Central memory CD4-positive, alpha-beta T cell (primary cell): ENCODE measurements at regions not wholly inside any gene's neighbourhood (a gene's known extent, or its start where the extent isn't known, plus 50 kb on each side); places are given as distances from the start of the nearest gene placed in this dataset.
"Not testable (repeated sequence)": the region's sequence is repeated elsewhere in the genome, so short reads cannot be mapped to it uniquely, and the experiment has no call there.

Experiments used
- DNase-seq: peaks from one replicate; pipeline ENCODE4 v3.0.0; 2022

- DNase-seq = no peak
These were observed 51.5 kb upstream of the MELK start for GRCh38 chr9:36521148-36521547.

DNA sequence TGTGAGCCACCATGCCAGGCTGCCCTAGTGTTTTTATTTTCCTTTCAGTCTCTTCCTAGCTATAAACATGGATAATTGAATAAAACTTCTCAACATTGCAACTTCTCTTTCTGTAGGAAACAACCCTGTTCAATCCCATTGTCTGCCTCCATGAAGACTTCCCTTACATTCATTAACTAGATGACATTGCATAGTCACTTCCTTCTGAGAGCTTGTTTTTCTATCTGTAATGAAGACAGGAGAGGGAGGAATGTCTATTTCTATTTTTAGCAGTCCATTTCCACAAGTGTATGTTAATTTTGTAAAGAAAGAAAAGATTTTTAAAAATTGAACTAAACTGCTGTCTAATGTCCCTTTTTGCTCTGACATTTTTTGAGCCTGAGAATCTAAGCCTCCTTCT is 55.6 kb upstream of the MELK start:
- DNase-seq = no peak

GRCh38 chr9:36504156-36504555 is 68.5 kb upstream of the MELK start:
- no peak for DNase-seq

DNA sequence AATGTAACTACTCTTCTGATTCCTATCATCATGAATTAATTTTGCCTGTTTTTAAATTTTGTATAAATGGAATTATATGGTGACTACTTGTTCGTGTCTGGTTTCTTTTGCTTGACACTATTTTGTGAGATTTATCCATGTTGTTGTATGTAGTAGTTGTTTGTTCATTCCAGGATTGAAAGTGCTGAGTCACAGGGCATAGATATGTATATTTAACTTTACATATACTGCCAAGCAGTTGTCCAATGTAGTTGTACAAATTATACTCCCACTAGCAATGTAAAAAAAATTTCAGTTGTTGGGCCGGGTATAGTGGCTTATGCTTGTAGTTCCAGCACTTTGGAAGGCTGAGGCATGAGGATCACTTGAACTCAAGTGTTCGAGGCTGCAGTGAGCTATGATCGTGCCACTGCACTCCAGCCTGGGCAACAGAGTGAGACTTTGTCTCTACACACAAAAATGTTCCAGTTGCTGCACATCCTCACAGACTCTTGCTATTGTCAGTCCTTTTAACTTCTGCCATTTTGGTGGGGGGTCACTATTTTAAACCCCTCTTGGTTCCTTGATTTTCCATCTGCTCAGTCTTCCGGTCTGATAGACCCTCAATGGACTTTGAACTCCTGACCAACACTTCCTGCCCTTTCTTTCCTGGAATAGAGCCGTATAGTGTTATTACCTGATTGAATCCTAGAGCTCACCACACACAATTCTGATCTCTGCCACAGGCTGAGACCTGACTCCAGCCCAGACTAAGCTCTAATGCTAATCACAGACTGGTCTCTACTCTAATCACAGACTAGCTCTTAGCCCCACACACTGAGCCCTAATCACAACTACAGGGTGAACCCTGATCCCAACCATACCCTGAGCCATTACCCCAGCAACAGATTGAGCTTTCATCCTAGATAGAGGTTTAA is 69.3 kb upstream of the MELK start:
- DNase-seq = no peak

DNA sequence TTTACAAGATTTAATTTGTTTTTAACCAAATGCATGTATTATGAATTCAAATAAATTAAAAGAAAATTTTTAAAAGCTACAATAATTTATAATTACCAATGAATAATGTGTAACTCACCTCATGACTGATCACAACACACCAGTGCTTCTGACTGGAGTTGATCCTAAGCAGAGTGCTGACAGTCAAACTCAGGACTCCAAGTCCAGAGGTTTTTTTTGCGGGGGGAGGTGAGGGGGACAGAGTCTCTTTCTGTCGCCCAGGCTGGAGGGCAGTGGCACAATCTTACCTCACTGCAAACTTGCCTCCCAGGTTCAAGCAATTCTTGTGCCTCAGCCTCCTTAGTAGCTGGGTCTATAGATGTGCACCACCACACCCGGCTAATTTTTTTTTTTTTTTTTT is 71.0 kb upstream of the MELK start:
- no peak for DNase-seq

GRCh38 chr9:36500931-36501330 is 71.8 kb upstream of the MELK start:
- not testable (repeated sequence) for DNase-seq

DNA sequence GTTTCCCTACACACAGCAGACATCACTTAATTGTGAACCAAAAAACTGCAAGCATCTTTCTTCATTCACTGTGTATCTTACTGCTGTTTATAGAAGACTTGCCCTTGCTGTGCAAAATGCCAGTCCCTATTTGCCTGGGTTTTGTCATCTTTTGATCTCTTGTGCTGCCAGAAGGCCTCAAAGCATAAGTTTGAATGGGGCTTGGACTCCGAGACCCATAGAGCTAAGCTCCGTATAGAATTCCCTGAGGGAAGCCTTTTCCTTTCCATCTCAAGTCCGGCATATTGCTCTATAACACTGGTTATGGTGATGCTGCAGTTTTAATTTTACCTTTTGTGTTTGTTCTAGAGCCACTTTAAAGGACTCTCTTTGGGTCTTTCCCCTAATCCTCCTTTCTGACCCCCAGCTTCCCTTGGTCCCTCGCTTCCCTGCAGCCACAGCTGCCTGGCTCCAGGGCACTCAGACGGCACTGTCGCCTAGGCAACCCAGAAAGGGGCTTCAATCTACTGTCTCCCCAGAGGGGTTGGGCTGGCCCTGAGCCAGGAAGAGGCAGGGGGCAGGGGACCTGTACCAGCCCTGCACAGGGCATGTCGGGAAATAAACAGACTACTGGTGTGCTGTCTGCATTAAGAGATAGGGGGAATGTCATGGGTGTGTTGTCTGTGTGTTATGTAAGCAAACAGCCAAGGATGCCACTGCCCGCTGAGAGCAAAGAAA is 73.4 kb upstream of the MELK start:
- DNase-seq = no peak

GRCh38 chr9:36493564-36493963 is 79.1 kb upstream of the MELK start:
- peak; percentile 65 for DNase-seq

DNA sequence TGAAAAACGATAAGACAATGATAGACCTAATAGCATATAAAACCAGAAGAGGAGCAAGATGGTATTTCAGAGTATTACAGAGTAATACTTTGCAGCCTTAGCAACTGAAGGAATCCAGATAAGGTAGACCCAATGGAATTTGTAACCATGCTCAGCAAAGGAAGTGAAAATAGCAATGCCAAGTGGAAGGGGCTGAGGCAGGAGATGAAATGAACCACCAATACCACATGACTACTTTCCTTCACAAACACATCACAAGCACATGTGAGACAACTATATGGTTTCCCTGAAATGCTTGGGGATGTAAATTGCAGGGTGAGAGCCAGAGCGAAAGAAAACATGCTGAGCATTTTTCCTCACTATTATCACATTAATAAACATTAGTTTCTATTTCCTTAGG is 79.8 kb upstream of the MELK start:
- peak; percentile 65 for DNase-seq

DNA sequence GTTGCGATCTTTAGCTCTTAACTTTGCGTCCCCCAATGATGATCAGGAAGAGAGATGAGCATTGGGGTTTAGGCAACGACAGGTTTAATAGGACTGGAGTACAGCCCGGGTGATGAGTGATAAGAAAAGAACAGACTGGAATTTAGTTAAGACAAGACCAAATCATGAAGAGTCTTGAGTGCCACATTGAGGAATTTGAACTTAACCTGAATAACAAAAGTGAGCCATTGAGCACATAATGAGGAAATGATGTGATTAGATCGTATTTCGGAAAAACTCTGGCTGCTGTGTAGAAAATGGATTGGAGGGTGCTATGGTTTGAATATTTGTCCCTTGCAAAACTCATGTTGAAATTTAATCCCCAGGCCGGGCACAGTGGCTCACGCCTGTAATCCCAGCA is 83.2 kb upstream of the MELK start:
- DNase-seq = no peak

DNA sequence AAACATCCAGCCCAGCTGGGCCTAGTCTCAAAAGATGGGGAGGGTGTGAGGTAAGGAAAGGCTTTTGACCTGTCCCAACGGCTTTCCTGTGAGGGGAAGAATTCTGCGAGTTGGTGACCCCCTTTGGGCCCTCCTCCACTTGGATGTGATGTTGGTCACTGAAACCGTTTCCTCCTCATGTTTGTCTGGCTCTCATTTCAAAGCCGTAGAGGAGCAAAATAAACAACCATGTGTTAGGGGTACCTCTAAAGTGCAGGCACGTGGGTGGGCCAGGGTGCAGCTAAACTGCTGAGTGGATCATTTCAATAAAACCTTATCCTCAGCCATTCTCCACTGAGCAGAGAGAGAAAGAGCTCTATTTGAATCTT is 84.3 kb upstream of the MELK start:
- DNase-seq = no peak

DNA sequence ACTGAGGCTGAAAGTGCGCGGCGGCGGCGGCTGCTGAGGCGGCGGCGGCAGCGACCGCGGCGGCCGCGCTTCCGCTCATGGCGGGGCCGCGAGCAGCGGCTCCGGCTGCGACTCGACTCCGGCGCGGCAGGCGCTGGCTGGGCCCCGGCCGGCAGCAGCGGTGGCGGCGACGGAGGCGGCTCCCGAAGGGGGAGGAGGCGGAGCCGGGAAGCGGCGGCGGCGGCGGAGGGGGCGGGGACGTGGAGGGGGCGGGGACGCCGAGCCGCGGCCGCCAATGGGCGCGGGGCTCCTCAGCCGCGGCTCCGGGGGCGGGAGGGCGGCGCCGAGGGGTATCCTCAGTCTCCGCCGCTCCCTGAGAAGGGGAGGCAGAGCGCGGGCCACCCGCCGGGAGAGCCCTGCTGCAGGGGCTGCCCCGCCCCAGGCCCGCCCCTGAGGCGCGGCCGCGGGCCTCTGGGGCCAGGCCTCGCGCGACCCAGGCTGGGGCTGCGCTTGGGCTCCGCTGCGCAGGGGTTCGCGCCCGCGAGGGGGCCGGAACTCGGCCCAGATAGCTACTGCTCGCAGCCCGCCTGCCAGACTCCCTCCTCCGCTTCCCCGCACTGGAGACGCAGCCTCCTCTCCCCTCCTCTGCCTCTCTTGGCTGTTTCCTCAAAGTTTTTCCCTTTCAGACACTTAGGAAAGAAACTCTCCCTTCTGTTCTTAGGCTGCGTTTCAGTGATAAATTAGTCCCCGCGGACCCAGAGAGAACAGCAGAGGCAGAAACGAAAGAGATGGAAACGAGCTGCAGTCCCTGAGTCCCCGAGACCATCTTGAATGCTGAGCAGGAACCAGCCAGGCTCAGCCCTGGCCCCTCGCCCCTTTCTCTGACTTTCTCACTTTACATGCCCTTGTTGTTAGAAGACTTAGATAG is 85.0 kb upstream of the MELK start:
- DNase-seq = peak; percentile 92

DNA sequence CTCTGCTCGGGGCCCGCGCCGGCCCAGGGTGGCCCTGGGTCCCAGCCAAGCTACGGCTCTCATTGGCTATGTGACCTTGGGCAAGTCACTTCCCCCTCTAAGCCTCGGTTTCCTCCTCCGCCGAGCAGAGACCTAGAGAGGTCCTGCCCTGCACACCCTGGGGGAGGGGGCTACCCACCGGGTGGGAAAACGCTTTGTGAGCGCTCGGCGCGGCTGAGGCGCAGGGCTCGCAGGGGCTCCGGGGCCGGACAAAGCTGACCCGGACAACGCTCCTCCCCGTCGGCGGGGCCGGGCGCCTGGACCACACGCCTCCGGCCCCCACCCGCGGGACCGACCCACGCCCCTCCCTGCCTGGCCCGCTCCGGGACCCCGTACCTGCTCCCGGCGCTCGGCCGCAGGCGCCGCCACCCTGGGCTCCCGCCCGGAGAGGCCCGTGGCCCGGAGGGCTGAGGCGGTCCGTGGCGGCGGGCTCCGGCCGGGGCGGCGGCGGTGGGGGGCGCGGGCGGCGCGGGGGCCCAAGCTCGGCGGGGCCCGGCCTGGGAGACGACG is 85.7 kb upstream of the MELK start:
- peak; percentile 41 for DNase-seq

DNA sequence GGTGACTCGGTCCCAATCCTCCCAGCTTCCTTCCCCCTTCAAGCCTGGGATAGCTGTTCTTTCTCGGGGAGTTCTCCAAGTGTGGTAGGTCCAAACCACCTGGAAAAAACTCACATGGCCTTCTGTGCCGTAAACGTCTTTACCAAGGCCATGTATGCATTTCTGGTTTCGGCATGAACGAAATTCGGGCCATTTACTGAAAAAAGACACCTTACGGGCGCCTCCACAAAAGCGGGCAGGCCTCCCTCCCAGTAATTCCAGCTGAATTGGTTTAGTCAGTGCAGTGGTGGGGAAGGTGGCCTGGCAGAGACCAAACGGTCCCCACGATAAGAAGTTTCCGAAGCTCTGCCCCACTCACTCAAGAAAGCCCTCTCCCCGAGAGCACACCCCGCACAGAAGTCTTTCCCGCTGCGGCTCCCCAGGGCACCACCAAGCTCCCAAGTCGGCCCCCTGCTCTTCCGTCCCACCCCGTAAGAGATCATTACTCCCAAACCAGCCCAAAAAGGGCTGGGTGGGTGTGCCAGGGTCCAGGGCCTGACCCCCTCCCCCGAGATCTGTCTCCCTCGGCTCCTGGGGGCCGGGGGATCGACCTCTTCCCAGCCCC is 86.3 kb upstream of the MELK start:
- peak; percentile 22 for DNase-seq

DNA sequence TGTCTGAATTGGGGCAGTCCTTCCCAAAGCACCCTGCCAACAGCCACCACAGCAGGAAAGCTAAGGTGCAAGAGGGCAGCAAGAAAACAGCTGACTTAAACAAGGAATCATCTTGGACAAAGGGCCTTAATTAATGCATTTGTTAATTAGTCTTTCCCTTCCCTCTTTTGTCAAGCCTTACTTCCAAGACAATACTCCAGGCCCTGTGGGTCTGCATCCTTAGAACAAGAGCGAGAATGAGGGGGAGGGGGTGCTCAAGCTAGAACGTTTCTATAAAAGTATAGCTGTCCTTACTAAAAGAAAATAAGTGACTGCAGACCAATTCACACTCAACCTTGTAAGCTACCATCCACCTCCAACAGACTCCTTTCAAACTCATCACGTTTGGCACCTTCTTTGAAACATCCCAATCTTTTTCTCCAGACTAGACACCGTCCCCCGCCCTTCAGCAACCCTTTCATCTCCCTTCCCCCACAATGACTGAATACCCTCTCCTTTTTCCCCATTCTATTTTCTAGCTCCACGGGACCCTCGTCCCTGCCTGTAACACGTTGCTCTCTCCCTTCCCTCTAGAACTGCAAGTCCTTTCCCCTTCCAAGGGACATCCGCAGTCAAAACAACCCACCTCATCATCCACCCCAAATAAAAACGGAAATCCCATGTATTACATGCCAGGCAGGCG is 85.7 kb upstream of the RNF38 start:
- DNase-seq = no peak

DNA sequence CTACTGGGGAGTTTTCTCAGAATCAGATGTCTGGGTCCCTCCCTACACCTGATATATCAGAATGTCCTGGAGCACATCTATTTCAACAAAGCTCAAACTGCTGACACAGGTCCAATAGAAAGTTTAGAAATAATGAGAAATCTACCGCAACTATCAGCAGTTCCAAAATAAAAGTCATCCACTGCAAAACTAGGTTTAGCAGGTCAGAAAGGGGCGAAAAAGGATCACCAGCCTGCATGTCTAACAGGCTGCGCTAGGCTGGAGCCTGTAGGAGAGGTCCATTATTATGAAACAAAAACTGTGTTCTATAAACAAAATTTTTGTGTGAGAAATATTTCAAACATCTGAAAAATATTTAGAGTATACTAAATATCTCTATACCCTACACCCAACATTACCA is 84.1 kb upstream of the RNF38 start:
- DNase-seq = no peak

- DNase-seq = no peak
These were observed 79.0 kb upstream of the RNF38 start for GRCh38 chr9:36479101-36479500.

DNA sequence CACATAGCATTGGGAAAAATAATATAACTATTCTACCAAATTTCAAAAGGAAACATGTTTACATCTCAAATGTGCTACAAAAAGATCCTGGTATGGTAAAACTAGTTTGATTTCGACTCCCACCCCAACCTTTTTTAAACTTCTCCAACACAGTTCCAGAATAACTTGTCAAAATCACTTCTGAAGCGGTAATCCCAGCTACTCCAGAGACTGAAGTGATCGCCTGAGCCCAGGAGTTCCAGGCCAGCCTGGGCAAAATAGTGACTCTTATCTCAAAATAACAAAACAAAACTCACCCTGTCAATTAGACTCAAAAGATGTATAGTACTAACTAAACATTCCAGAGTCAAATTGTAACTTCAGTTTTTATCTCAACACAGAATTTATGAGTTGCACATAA is 71.3 kb upstream of the RNF38 start:
- DNase-seq = no peak

DNA sequence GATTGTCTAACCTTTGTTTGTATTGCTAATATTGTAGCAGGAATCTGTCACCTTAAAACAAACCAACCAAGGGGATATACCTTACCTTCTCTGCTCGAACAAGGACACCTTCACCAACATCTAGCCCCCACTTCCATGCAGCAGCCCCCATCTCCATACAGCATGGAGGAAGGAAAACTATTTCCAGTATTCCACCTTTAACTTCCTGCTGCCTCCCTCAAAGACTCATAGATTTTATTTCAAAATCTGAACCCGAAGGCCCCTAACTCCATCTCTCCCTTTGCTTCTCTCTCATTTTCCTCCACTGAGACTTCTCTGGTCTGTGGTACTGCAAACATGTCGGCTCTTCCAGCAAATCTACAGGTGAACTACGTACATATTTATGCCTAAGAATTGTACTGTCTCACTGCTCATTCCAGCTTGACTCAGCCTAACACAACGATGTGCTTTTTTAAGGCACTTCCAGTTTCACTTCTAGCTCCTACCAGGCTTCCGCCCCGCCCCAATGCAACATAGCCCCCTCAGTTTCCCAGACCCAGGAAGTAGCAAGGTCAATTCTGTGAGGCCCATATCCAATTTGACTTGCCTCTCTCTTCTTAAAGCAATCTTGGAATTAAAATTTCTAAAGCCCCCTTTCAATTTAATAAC is 70.7 kb upstream of the RNF38 start:
- DNase-seq = peak; percentile 65

DNA sequence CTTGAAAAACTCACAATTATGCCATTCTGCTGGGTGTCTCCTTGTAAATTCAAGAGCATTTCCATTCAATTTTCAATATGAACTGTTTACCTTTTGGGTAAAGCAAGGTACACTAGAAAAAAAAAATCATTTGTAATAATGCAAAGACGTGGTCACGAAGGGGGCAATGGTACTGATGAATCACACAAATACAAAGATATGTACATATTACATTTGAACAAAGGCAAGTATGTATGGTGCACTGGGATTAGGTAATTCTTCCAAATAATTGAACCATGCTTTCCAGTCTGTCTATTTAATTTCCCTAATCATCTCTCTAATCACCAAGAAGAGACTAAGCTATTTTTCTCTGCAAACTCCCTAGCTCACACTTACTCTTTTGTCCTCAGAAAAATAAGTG is 63.4 kb upstream of the RNF38 start:
- no peak for DNase-seq

DNA sequence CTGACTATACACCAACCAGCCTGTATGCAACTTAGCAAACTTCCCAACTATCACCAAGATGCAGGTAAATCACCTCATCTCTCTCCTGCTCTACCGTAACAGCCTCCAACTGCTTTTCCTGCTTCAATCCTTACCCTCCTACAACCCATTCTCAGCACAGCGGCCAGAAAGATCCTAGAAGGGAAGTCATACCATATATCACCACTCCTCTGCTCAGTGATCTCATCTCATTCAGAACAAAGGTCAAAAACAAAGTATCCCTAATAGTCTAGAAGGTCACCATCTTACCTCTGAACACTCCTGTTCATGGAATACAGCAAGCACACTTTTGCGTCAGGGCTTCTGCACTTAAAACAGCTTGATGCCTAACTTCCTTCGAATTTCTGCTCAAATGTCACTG is 62.2 kb upstream of the RNF38 start:
- no peak for DNase-seq
